K562 (cell line): ENCODE measurements at regions not wholly inside any gene's neighbourhood (a gene's known extent, or its start where the extent isn't known, plus 50 kb on each side); places are given as distances from the start of the nearest gene placed in this dataset.

Experiments
- ATAC-seq: fragments of 200-7000 bp; cut with Tn5 transposase; 3 replicates; pipeline ENCODE4 v1.9.1; 2020; ENCODE audit warnings: moderate library complexity
- BruUV-seq: library from RNA; stranded (reverse); fragments of 400-500 nt; replicated peaks from 2 replicates; lab custom pipeline; 2021; lab: Mats Ljungman, UMichigan
- CTCF ChIA-PET: fragments of 300-600 bp; formaldehyde crosslinking; extraction: SDS; loops from one replicate; lab custom pipeline; 2021; ENCODE audit warnings: low intra/inter-chr PET ratio; lab: Yijun Ruan, JAX
- POLR2A ChIA-PET: fragments of 300-600, 350-650 bp; sonication (Branson Sonifier 250); formaldehyde crosslinking; extraction: SDS; loops from one replicate; lab custom pipeline; 2021; ENCODE audit warnings: antibody characterized with exemption, inconsistent platforms; lab: Yijun Ruan, JAX
- DNase-seq, 4 experiments: peaks; one replicate each; pipeline versions ENCODE4 v3.0.0 to v3.0.0-alpha.2; 2011 to 2018; ENCODE audit warnings: low spot score in 3 of 4, mixed read lengths in 3 of 4; ENCODE audit errors: extremely low read depth in 1 of 4
- FAIRE-seq: peaks from 2 replicates; lab custom pipeline; 2011; peaks lifted over from hg19 to GRCh38; lab: Jason Lieb, UNC
- H2AFZ ChIP-seq: 2 replicates; pipeline ENCODE4 v1.6.0; 2011; ENCODE audit warnings: low read depth, low read length, control low read depth, inconsistent platforms
- H3K27ac ChIP-seq: fragments of 200-600 bp; 3 replicates; pipeline ENCODE4 v1.8.0; 2011; ENCODE audit warnings: low read depth, mild to moderate bottlenecking, control low read depth, inconsistent platforms, low read length, moderate library complexity, mixed read lengths; ENCODE audit errors: extremely low read depth
- H3K27me3 ChIP-seq, 2 experiments: fragments of 300-600 bp in 1 of 2; 2 replicates in 1 of 2; 3 replicates in 1 of 2; pipeline versions ENCODE4 v1.6.0 to v1.8.0; 2011; ENCODE audit warnings: inconsistent platforms in 2 of 2, low read length in 2 of 2, mild to moderate bottlenecking in 1 of 2, mixed read lengths in 1 of 2, moderate library complexity in 1 of 2; ENCODE audit not compliant: control insufficient read depth in 2 of 2, insufficient read depth in 2 of 2
- H3K36me3 ChIP-seq: fragments of 300-600 bp; 3 replicates; pipeline ENCODE4 v1.8.0; 2011; ENCODE audit warnings: mild to moderate bottlenecking, low read length, inconsistent platforms; ENCODE audit not compliant: control insufficient read depth, insufficient read depth
- H3K4me1 ChIP-seq, 2 experiments: fragments of 200-600 bp in 1 of 2; replicated peaks in 1 of 2; 2 replicates in 1 of 2; 3 replicates in 1 of 2; pipeline versions ENCODE4 v1.5.1 to v1.8.0; 2011; ENCODE audit warnings: inconsistent platforms in 2 of 2, low read length in 2 of 2, mild to moderate bottlenecking in 1 of 2, mixed read lengths in 1 of 2, moderate library complexity in 1 of 2; ENCODE audit not compliant: control insufficient read depth in 2 of 2, insufficient read depth in 2 of 2
- H3K4me2 ChIP-seq: 2 replicates; pipeline ENCODE4 v1.6.1; 2011; ENCODE audit warnings: low read length, control low read depth, inconsistent platforms, mixed read lengths; ENCODE audit not compliant: insufficient read depth
- H3K4me3 ChIP-seq: fragments of 200-600 bp; sonication (generic), shearing (Covaris generic); 2 replicates; pipeline ENCODE4 v1.5.1; 2016; ENCODE audit warnings: control low read depth, inconsistent platforms
- H3K79me2 ChIP-seq: fragments of 200-600 bp; 3 replicates; pipeline ENCODE4 v1.8.0; 2011; ENCODE audit warnings: low read length, inconsistent platforms; ENCODE audit not compliant: control insufficient read depth, insufficient read depth
- H3K9ac ChIP-seq, 2 experiments: 2 replicates each; pipeline versions ENCODE4 v1.6.0 to v1.6.1; 2011; ENCODE audit warnings: low read depth in 2 of 2, low read length in 2 of 2, control low read depth in 1 of 2, inconsistent platforms in 1 of 2, mild to moderate bottlenecking in 1 of 2, mixed read lengths in 1 of 2; ENCODE audit not compliant: insufficient read depth in 1 of 2
- H3K9me1 ChIP-seq: one replicate; pipeline ENCODE4 v1.6.0; 2011; ENCODE audit warnings: inconsistent platforms, mild to moderate bottlenecking, low read length, moderate library complexity; ENCODE audit not compliant: control insufficient read depth, insufficient read depth
- H3K9me3 ChIP-seq: replicated peaks from 2 replicates; pipeline ENCODE4 v1.5.1; 2011; ENCODE audit warnings: low read depth, low read length, inconsistent platforms; ENCODE audit not compliant: control insufficient read depth, insufficient read depth
- H4K20me1 ChIP-seq: replicated peaks from 2 replicates; pipeline ENCODE4 v1.6.1; 2011; ENCODE audit warnings: low read length, inconsistent platforms, mixed read lengths; ENCODE audit not compliant: control insufficient read depth, insufficient read depth
- BHLHE40 ChIP-seq: IDR thresholded peaks from 2 replicates; pipeline ENCODE4 v1.6.1; 2011; ENCODE audit warnings: low read length, improper control_type of control experiment
- CREBBP ChIP-seq: IDR thresholded peaks from one replicate; pipeline ENCODE4 v1.6.1; 2012; ENCODE audit warnings: low read depth, mild to moderate bottlenecking, control low read depth, inconsistent platforms, low read length
- CREM ChIP-seq: IDR thresholded peaks from 2 replicates; pipeline ENCODE4 v1.6.1; 2014; ENCODE audit warnings: antibody characterized with exemption, low read depth
- ELF4 ChIP-seq: fragments of 450-650 bp; formaldehyde crosslinking; IDR thresholded peaks from 2 replicates; pipeline ENCODE4 v1.4.0; 2022; ENCODE audit warnings: missing genetic modification characterization
- GABPA ChIP-seq: fragments of 200-800 bp; sonication (Bioruptor generic); conservative IDR thresholded peaks from 2 replicates; pipeline ENCODE4 v1.6.1; 2016; ENCODE audit warnings: low read depth, missing genetic modification characterization, missing compliant biosample characterization
- HDAC1 ChIP-seq, 2 experiments: fragments of 450-650 bp; IDR thresholded peaks; 2 replicates each; pipeline ENCODE4 v1.6.1; 2016 to 2017; ENCODE audit warnings: inconsistent platforms in 1 of 2, mild to moderate bottlenecking in 1 of 2, moderate library complexity in 1 of 2
- JUN ChIP-seq, 2 experiments: sonication (generic) in 1 of 2; formaldehyde crosslinking in 1 of 2; IDR thresholded peaks; 2 replicates each; pipeline versions ENCODE4 v1.6.1 to v1.8.0; 2012 to 2022; ENCODE audit warnings: borderline replicate concordance in 2 of 2, mild to moderate bottlenecking in 2 of 2, improper control_type of control experiment in 1 of 2, low read depth in 1 of 2, low read length in 1 of 2, missing genetic modification reagents in 1 of 2
- POLR2H ChIP-seq: IDR thresholded peaks from 2 replicates; pipeline ENCODE4 v1.6.1; 2016; ENCODE audit warnings: missing genetic modification characterization, low read depth, mild to moderate bottlenecking, control low read depth, missing compliant biosample characterization, moderate library complexity
- STAT5B ChIP-seq: fragments of 250-450 bp; sonication (Bioruptor Pico); IDR thresholded peaks from 2 replicates; pipeline ENCODE4 v1.8.0; 2021; ENCODE audit warnings: mild to moderate bottlenecking, inconsistent platforms
- TBL1XR1 ChIP-seq, 2 experiments: IDR thresholded peaks; 2 replicates each; pipeline ENCODE4 v1.6.1; 2012; ENCODE audit warnings: improper control_type of control experiment in 2 of 2, low read length in 2 of 2, mild to moderate bottlenecking in 1 of 2
- TSHZ1 ChIP-seq: fragments of 250-450 bp; sonication (Bioruptor Pico); IDR thresholded peaks from 2 replicates; pipeline ENCODE4 v1.4.0; 2020; ENCODE audit warnings: mild to moderate bottlenecking, moderate library complexity
- ZC3H4 ChIP-seq: sonication (generic); formaldehyde crosslinking; IDR thresholded peaks from 2 replicates; pipeline ENCODE4 v1.9.0; 2021; ENCODE audit warnings: missing genetic modification reagents, borderline replicate concordance
- ZNF431 ChIP-seq: sonication (generic); formaldehyde crosslinking; IDR thresholded peaks from 2 replicates; pipeline ENCODE4 v1.8.0; 2022; ENCODE audit warnings: mild to moderate bottlenecking, missing genetic modification reagents
- ZNF589 ChIP-seq: fragments of 200-800 bp; sonication (Bioruptor generic); IDR thresholded peaks from 2 replicates; pipeline ENCODE4 v1.6.1; 2016; ENCODE audit warnings: low read depth, missing genetic modification characterization, missing compliant biosample characterization
- WGBS: fragments of 100-300 bp; shearing (Covaris generic); methylation state at CpG from one replicate; pipeline ENCODE4 v1.1.6; 2016; ENCODE audit warnings: low coverage, mixed read lengths; ENCODE audit not compliant: insufficient coverage; ENCODE audit errors: missing lambda C conversion rate; 5-methylcytosine and 5-hydroxymethylcytosine counted together
- in situ Hi-C: fragments of 300-500 bp; cut with MboI; formaldehyde crosslinking; loops from 4 replicates; pipeline ENCODE4 v1.15.0; 2018; ENCODE audit warnings: inconsistent platforms, mixed read lengths
- intact Hi-C: fragments of 100-400 bp; cut with micrococcal nuclease; formaldehyde crosslinking; loops from 2 replicates; pipeline ENCODE4 v1.14.2; 2022

GRCh38 chr4:57993944-57994343 is 883.8 kb upstream of the IGFBP7 start:
- H3K9ac ChIP-seq = no peak overlapping the region
- no peak for FAIRE-seq
- BruUV-seq = no TSS peak

GRCh38 chr4:57989430-57989829 is 879.2 kb upstream of the IGFBP7 start:
- no peak overlapping the region for H2AFZ ChIP-seq
- H4K20me1 ChIP-seq = no peaks in the 10 kb centered on the region
- FAIRE-seq (no peak), ATAC-seq (no peak), DNase-seq (no peak)
- ChIA-PET CTCF (no interaction called here), POLR2A (no interaction called here)
- H3K9me1 ChIP-seq = no peaks in the 10 kb centered on the region
- no TSS peak for BruUV-seq
- no peak overlapping the region for H3K27ac ChIP-seq
- H3K79me2 ChIP-seq = no peaks in the 10 kb centered on the region
- no peak overlapping the region for H3K9ac ChIP-seq
- intact Hi-C loops = no loop called here
- H3K4me3 ChIP-seq = no peak overlapping the region
- no peaks in the 10 kb centered on the region for H3K27me3 ChIP-seq
- no peaks in the 10 kb centered on the region for H3K4me1 ChIP-seq
- H3K9me3 ChIP-seq = no peaks in the 10 kb centered on the region
- H3K36me3 ChIP-seq = no peaks in the 10 kb centered on the region
- in situ Hi-C loops = no loop called here
- H3K4me2 ChIP-seq = no peak overlapping the region
- 1% methylated on average over 6 of the region's 6 CpGs for WGBS
- TF ChIP-seq BHLHE40 = no peak
- TF ChIP-seq STAT5B (CRISPR knock-in tag) = no peak
- TF ChIP-seq GABPA (tag) = no peak
- no peak for TF ChIP-seq CREM
- no peak for TF ChIP-seq TSHZ1
- no peak for TF ChIP-seq POLR2H (tag)
- no peak for TF ChIP-seq ZNF431 (CRISPR knock-in tag)

More at GRCh38 chr4:57993944-57994343, 883.8 kb upstream of the IGFBP7 start:
- Histone ChIP-seq H3K9me3 (no peaks in the 10 kb centered on the region), H2AFZ (no peak overlapping the region), H3K27me3 (no peaks in the 10 kb centered on the region), H4K20me1 (no peaks in the 10 kb centered on the region), H3K9me1 (no peaks in the 10 kb centered on the region), H3K4me2 (no peak overlapping the region), H3K4me3 (no peak overlapping the region), H3K4me1 (no peaks in the 10 kb centered on the region), H3K27ac (no peak overlapping the region), H3K36me3 (no peaks in the 10 kb centered on the region), H3K79me2 (no peaks in the 10 kb centered on the region)
- ATAC-seq (no peak), DNase-seq (no peak)
- intact Hi-C loops = no loop called here
- ChIA-PET CTCF (no interaction called here), POLR2A (no interaction called here)
- in situ Hi-C loops = no loop called here
- WGBS = 0% methylated on average over 2 of the region's 2 CpGs
- TF ChIP-seq HDAC1 (IDR thresholded peaks at IDR 0.05) (no peak), TBL1XR1 (IDR thresholded peaks at IDR 0.05; ENCODE audit: low read length in 2 of 2) (no peak), ZC3H4 (CRISPR knock-in tag) (no peak), JUN (IDR thresholded peaks at IDR 0.05; ENCODE audit: borderline replicate concordance, low read depth, low read length) (no peak), JUN (CRISPR knock-in tag; IDR thresholded peaks at IDR 0.05; ENCODE audit: borderline replicate concordance) (no peak), CREBBP (no peak), ZNF589 (CRISPR knock-in tag) (no peak), ELF4 (no peak)
